ENCODE measurements at regions not wholly inside any gene's neighbourhood (a gene's known extent, or its start where the extent isn't known, plus 50 kb on each side); places are given as distances from the start of the nearest gene placed in this dataset.

GRCh38 chr2:51695531-51695930 is 663.6 kb upstream of the NRXN1 start:
- no peak overlapping the region for H3K4me3 Mint-ChIP-seq (ENCODE audit: unreplicated experiment)
- intact Hi-C loops (cut with micrococcal nuclease), result no loop called here
- no TSS peak for BruUV-seq (replicated peaks)

GRCh38 chr2:51693640-51694039 is 661.7 kb upstream of the NRXN1 start:
- no TSS peak for BruUV-seq (replicated peaks)
- H3K4me1 Mint-ChIP-seq (ENCODE audit: insufficient read depth, unreplicated experiment), result no peaks in the 10 kb centered on the region
- no peak for DNase-seq (ENCODE audit: unreplicated experiment)
- intact Hi-C loops (cut with micrococcal nuclease), result no loop called here
- ChIA-PET POLR2A (no interaction called here), CTCF (interaction anchor here (1.0 kb wide), 1 partner anchor 16 kb away, joined by 4 read pairs; no protein-coding TSS in a partner anchor)
- no peak overlapping the region for H3K27ac Mint-ChIP-seq (ENCODE audit: low read depth, unreplicated experiment)
- no peaks in the 10 kb centered on the region for H3K27me3 Mint-ChIP-seq (ENCODE audit: insufficient read depth, unreplicated experiment)
- H3K4me3 Mint-ChIP-seq (ENCODE audit: unreplicated experiment), result no peak overlapping the region
- H3K36me3 Mint-ChIP-seq (ENCODE audit: insufficient read depth, unreplicated experiment), result no peaks in the 10 kb centered on the region
- no peaks in the 10 kb centered on the region for H3K9me3 Mint-ChIP-seq (ENCODE audit: unreplicated experiment)
- TF ChIP-seq, protein P1, sequence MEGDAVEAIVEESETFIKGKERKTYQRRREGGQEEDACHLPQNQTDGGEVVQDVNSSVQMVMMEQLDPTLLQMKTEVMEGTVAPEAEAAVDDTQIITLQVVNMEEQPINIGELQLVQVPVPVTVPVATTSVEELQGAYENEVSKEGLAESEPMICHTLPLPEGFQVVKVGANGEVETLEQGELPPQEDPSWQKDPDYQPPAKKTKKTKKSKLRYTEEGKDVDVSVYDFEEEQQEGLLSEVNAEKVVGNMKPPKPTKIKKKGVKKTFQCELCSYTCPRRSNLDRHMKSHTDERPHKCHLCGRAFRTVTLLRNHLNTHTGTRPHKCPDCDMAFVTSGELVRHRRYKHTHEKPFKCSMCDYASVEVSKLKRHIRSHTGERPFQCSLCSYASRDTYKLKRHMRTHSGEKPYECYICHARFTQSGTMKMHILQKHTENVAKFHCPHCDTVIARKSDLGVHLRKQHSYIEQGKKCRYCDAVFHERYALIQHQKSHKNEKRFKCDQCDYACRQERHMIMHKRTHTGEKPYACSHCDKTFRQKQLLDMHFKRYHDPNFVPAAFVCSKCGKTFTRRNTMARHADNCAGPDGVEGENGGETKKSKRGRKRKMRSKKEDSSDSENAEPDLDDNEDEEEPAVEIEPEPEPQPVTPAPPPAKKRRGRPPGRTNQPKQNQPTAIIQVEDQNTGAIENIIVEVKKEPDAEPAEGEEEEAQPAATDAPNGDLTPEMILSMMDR (IDR thresholded peaks at IDR 0.05; ENCODE audit: unreplicated experiment), result no peak

More at GRCh38 chr2:51695531-51695930, 663.6 kb upstream of the NRXN1 start:
- H3K36me3 Mint-ChIP-seq (ENCODE audit: insufficient read depth, unreplicated experiment), result no peaks in the 10 kb centered on the region
- H3K4me1 Mint-ChIP-seq (ENCODE audit: insufficient read depth, unreplicated experiment), result no peaks in the 10 kb centered on the region
- no peak overlapping the region for H3K27ac Mint-ChIP-seq (ENCODE audit: low read depth, unreplicated experiment)
- TF ChIP-seq, protein P1 (IDR thresholded peaks at IDR 0.05; ENCODE audit: unreplicated experiment), result no peak
- H3K9me3 Mint-ChIP-seq (ENCODE audit: unreplicated experiment), result no peaks in the 10 kb centered on the region
- ChIA-PET POLR2A (interaction anchor here (0.7 kb wide), 1 partner anchor 30 kb away, joined by 3 read pairs; no protein-coding TSS in a partner anchor), CTCF (interaction anchor here (0.6 kb wide), 1 partner anchor 21 kb away, joined by 4 read pairs; no protein-coding TSS in a partner anchor)
- no peak for DNase-seq (ENCODE audit: unreplicated experiment)
- H3K27me3 Mint-ChIP-seq (ENCODE audit: insufficient read depth, unreplicated experiment), result no peaks in the 10 kb centered on the region

DNA sequence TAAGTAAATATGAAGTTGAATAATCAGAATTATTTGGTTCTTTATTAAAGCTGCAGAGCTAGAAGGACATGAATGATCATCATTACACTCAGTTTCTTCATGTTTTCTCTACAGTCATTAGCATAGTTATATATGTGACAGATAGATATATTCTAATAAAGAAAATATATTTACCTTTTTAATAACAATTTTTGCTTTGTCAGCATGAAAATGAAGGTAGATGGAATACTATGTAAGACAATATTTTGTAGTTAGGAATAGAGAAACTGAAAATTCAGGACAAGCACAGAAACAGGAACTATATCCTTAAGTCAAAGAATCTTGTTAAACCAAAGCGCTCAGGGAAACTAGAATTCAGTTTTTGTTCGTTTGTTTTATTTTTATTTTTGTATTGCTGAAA is 649.9 kb upstream of the NRXN1 start:
- Mint-ChIP-seq H3K27ac (ENCODE audit: low read depth, unreplicated experiment) (no peak overlapping the region), H3K4me1 (ENCODE audit: insufficient read depth, unreplicated experiment) (no peaks in the 10 kb centered on the region), H3K4me3 (ENCODE audit: unreplicated experiment) (no peak overlapping the region), H3K9me3 (ENCODE audit: unreplicated experiment) (peaks cover 3% of the 10 kb centered on the region), H3K27me3 (ENCODE audit: insufficient read depth, unreplicated experiment) (no peaks in the 10 kb centered on the region), H3K36me3 (ENCODE audit: insufficient read depth, unreplicated experiment) (peaks cover 6% of the 10 kb centered on the region)
- BruUV-seq (replicated peaks), result no TSS peak
- no peak for DNase-seq (ENCODE audit: unreplicated experiment)
- intact Hi-C loops (cut with micrococcal nuclease), result no loop called here
- ChIA-PET CTCF (no interaction called here), POLR2A (no interaction called here)
- TF ChIP-seq, protein P1 (IDR thresholded peaks at IDR 0.05; ENCODE audit: unreplicated experiment), result no peak

- intact Hi-C loops (cut with micrococcal nuclease), result no loop called here
Observed at GRCh38 chr2:51673628-51674027, 641.7 kb upstream of the NRXN1 start.

More at GRCh38 chr2:51673628-51674027, 641.7 kb upstream of the NRXN1 start:
- BruUV-seq (replicated peaks), result no TSS peak
- ChIA-PET CTCF (interaction anchor here (0.6 kb wide), 1 partner anchor 393 kb away, joined by 5 read pairs; no protein-coding TSS in a partner anchor), POLR2A (interaction anchor here (0.5 kb wide), 1 partner anchor 52 kb away, joined by 3 read pairs; no protein-coding TSS in a partner anchor)
- Mint-ChIP-seq H3K36me3 (ENCODE audit: insufficient read depth, unreplicated experiment) (no peaks in the 10 kb centered on the region), H3K4me1 (ENCODE audit: insufficient read depth, unreplicated experiment) (no peaks in the 10 kb centered on the region), H3K9me3 (ENCODE audit: unreplicated experiment) (no peaks in the 10 kb centered on the region), H3K27me3 (ENCODE audit: insufficient read depth, unreplicated experiment) (no peaks in the 10 kb centered on the region), H3K4me3 (ENCODE audit: unreplicated experiment) (no peak overlapping the region), H3K27ac (ENCODE audit: low read depth, unreplicated experiment) (no peak overlapping the region)
- TF ChIP-seq, protein P1 (IDR thresholded peaks at IDR 0.05; ENCODE audit: unreplicated experiment), result no peak
- DNase-seq (ENCODE audit: unreplicated experiment), result no peak
